Esophagus squamous epithelium (tissue), 5 donors: ENCODE measurements at regions not wholly inside any gene's neighbourhood (a gene's known extent, or its start where the extent isn't known, plus 50 kb on each side); places are given as distances from the start of the nearest gene placed in this dataset.
"Not testable (repeated sequence)": the region's sequence is repeated elsewhere in the genome, so short reads cannot be mapped to it uniquely, and the experiment has no call there.

Experiments used
- DNase-seq: peaks from one replicate; lab custom pipeline; 2025; lab: John Stamatoyannopoulos, UW
- H3K27ac ChIP-seq, 4 donors: fragments of 200-600 bp; sonication (generic); one replicate each; pipeline ENCODE4 v1.5.1; 2016 to 2019; ENCODE audit warnings: mild to moderate bottlenecking in 1 of 4
- H3K27me3 ChIP-seq, 4 donors: fragments of 200-600 bp; sonication (generic); 1 replicate in 3 of 4; 2 replicates in 1 of 4; pipeline versions ENCODE4 v1.5.1 to v1.6.0; 2017 to 2021; ENCODE audit warnings: antibody characterized with exemption in 1 of 4
- H3K36me3 ChIP-seq, 3 donors: fragments of 200-600 bp; sonication (generic); one replicate each; pipeline ENCODE4 v1.5.1; 2016 to 2019
- H3K4me1 ChIP-seq, 3 donors: fragments of 200-600 bp; sonication (generic); one replicate each; pipeline ENCODE4 v1.5.1; 2017 to 2019
- H3K4me3 ChIP-seq, 4 donors: fragments of 200-600 bp; sonication (generic); 1 replicate in 3 of 4; 2 replicates in 1 of 4; pipeline ENCODE4 v1.5.1; 2016 to 2019; ENCODE audit warnings: mild to moderate bottlenecking in 2 of 4, moderate library complexity in 1 of 4
- H3K9me3 ChIP-seq, 3 donors: fragments of 200-600 bp; sonication (generic); one replicate each; pipeline ENCODE4 v1.5.1; 2016 to 2019
- CTCF ChIP-seq, 6 experiments: fragments of 450-650 bp in 4 of 6; fragments of 200-600 bp in 2 of 6; sonication (generic) in 2 of 6; IDR thresholded peaks; one replicate each; pipeline ENCODE4 v1.5.1; 2016 to 2019; ENCODE audit warnings: antibody characterized with exemption in 6 of 6, mild to moderate bottlenecking in 4 of 6, moderate library complexity in 4 of 6
- POLR2A ChIP-seq, 4 donors: fragments of 450-650 bp; IDR thresholded peaks; one replicate each; pipeline ENCODE4 v1.6.1; 2017; ENCODE audit warnings: antibody characterized with exemption in 4 of 4, mild to moderate bottlenecking in 4 of 4, moderate library complexity in 3 of 4
- WGBS, 2 donors: methylation state at CpG; one replicate each; pipeline ENCODE4 v1.1.5; 2018; 5-methylcytosine and 5-hydroxymethylcytosine counted together
- intact Hi-C: fragments of 100-400 bp; cut with DNase I; formaldehyde crosslinking; loops from one replicate; pipeline ENCODE4 v1.15.0; 2022
- donor health status: DM: yes; HTN: yes; CAD: no.

- TF ChIP-seq CTCF (IDR thresholded peaks at IDR 0.05) (no peak), POLR2A (IDR thresholded peaks at IDR 0.05) (no peak)
- Histone ChIP-seq H3K9me3 (peaks cover 0 to 3% (median 0%) of the 10 kb centered on the region in 3 donors), H3K4me3 (no peak overlapping the region), H3K36me3 (no peaks in the 10 kb centered on the region), H3K4me1 (no peaks in the 10 kb centered on the region), H3K27me3 (no peaks in the 10 kb centered on the region), H3K27ac (no peak overlapping the region)
- intact Hi-C loops: no loop called here
- DNase-seq: no peak
- WGBS, 2 donors: 46 to 56% methylated on average over 3 of the region's 3 CpGs
Observed at GRCh38 chr4:159910721-159911120, 807.8 kb downstream of the RAPGEF2 start.

GRCh38 chr4:159922119-159922518 lies 819.2 kb downstream of the RAPGEF2 start:
- TF ChIP-seq CTCF (IDR thresholded peaks at IDR 0.05): no peak
- no peak for TF ChIP-seq POLR2A (IDR thresholded peaks at IDR 0.05)
- no peak for DNase-seq
- Histone ChIP-seq H3K27me3 (no peaks in the 10 kb centered on the region), H3K36me3 (no peaks in the 10 kb centered on the region), H3K4me1 (no peaks in the 10 kb centered on the region), H3K9me3 (peaks cover 0 to 26% (median 8%) of the 10 kb centered on the region in 3 donors), H3K4me3 (no peak overlapping the region), H3K27ac (no peak overlapping the region)
- 33 to 39% methylated on average over 1 of the region's 1 CpG for WGBS, 2 donors
- intact Hi-C loops: no loop called here

GRCh38 chr4:159925770-159926169 lies 822.9 kb downstream of the RAPGEF2 start:
- Histone ChIP-seq H3K4me3 (no peak overlapping the region), H3K36me3 (no peaks in the 10 kb centered on the region), H3K27me3 (no peaks in the 10 kb centered on the region), H3K9me3 (peaks cover 0 to 35% (median 8%) of the 10 kb centered on the region in 3 donors), H3K4me1 (no peaks in the 10 kb centered on the region), H3K27ac (no peak overlapping the region)
- no peak for DNase-seq
- intact Hi-C loops: no loop called here
- WGBS, 2 donors: 89 to 92% methylated on average over 3 of the region's 3 CpGs
- TF ChIP-seq CTCF (IDR thresholded peaks at IDR 0.05) (no peak), POLR2A (IDR thresholded peaks at IDR 0.05) (no peak)

GRCh38 chr4:159926871-159927270 lies 824.0 kb downstream of the RAPGEF2 start:
- H3K27me3 ChIP-seq: no peaks in the 10 kb centered on the region
- no peak overlapping the region for H3K27ac ChIP-seq
- H3K4me1 ChIP-seq: no peaks in the 10 kb centered on the region
- peaks cover 0 to 35% (median 8%) of the 10 kb centered on the region in 3 donors for H3K9me3 ChIP-seq
- DNase-seq: no peak
- H3K36me3 ChIP-seq: no peaks in the 10 kb centered on the region
- no peak overlapping the region for H3K4me3 ChIP-seq
- 32 to 40% methylated on average over 1 of the region's 1 CpG for WGBS, 2 donors
- TF ChIP-seq CTCF (IDR thresholded peaks at IDR 0.05) (no peak), POLR2A (IDR thresholded peaks at IDR 0.05) (no peak)
- intact Hi-C loops: no loop called here

GRCh38 chr4:159927781-159928180 lies 824.9 kb downstream of the RAPGEF2 start:
- DNase-seq: no peak
- H3K4me3 ChIP-seq: no peak overlapping the region
- peaks cover 0 to 35% (median 8%) of the 10 kb centered on the region in 3 donors for H3K9me3 ChIP-seq
- H3K27me3 ChIP-seq: no peaks in the 10 kb centered on the region
- H3K27ac ChIP-seq: no peak overlapping the region
- no peaks in the 10 kb centered on the region for H3K36me3 ChIP-seq
- no peak for TF ChIP-seq CTCF (IDR thresholded peaks at IDR 0.05)
- no peak for TF ChIP-seq POLR2A (IDR thresholded peaks at IDR 0.05)
- 54 to 69% methylated on average over 6 of the region's 6 CpGs for WGBS, 2 donors
- no peaks in the 10 kb centered on the region for H3K4me1 ChIP-seq
- intact Hi-C loops: no loop called here

GRCh38 chr4:159934602-159935001 lies 831.7 kb downstream of the RAPGEF2 start:
- WGBS, 2 donors: 100% methylated on average over 1 of the region's 8 CpGs; no CpG with 5 or more reads in 1 of the 2 donors
- intact Hi-C loops: not testable (repeated sequence)

More at GRCh38 chr4:159934602-159935001, 831.7 kb downstream of the RAPGEF2 start:
- not testable (repeated sequence) for H3K27ac ChIP-seq, H3K27me3 ChIP-seq, H3K4me3 ChIP-seq, H3K36me3 ChIP-seq, H3K4me1 ChIP-seq, DNase-seq
- peaks cover 0 to 13% (median 0%) of the 10 kb centered on the region in 3 donors for H3K9me3 ChIP-seq
